ENCODE measurements at regions not wholly inside any gene's neighbourhood (a gene's known extent, or its start where the extent isn't known, plus 50 kb on each side); places are given as distances from the start of the nearest gene placed in this dataset.

DNA sequence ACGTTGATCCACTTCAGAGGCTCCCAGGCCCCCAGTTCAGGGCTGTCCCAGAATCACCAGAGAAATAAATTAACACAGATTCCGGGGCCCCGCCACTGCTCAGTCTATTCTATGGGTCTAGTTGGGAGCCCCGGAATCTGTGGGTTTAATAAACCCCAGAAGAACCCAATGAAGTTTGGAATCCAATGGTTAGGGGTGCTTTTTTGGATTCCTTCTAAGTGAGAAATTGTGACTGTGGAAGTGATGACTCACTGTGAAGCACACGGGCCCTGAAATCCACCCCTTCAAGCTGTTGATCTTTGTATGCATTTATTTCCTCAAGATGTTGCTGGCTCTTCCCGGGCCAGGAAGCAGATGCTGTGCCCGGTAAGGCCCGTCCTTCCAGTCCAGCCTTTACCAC is 57.3 kb upstream of the SLC28A3 start:
- no peak overlapping the region for H3K4me3 ChIP-seq (ENCODE audit: low read depth, low read length, poor library complexity, severe bottlenecking)
- no peaks in the 10 kb centered on the region for H3K36me3 ChIP-seq (ENCODE audit: insufficient read depth, low read length)
- no peaks in the 10 kb centered on the region for H3K27me3 ChIP-seq (ENCODE audit: insufficient read depth, low read length)
- no peak for TF ChIP-seq EZH2 (IDR thresholded peaks at IDR 0.05; ENCODE audit: borderline replicate concordance, low read length)
- TF ChIP-seq, protein P1, sequence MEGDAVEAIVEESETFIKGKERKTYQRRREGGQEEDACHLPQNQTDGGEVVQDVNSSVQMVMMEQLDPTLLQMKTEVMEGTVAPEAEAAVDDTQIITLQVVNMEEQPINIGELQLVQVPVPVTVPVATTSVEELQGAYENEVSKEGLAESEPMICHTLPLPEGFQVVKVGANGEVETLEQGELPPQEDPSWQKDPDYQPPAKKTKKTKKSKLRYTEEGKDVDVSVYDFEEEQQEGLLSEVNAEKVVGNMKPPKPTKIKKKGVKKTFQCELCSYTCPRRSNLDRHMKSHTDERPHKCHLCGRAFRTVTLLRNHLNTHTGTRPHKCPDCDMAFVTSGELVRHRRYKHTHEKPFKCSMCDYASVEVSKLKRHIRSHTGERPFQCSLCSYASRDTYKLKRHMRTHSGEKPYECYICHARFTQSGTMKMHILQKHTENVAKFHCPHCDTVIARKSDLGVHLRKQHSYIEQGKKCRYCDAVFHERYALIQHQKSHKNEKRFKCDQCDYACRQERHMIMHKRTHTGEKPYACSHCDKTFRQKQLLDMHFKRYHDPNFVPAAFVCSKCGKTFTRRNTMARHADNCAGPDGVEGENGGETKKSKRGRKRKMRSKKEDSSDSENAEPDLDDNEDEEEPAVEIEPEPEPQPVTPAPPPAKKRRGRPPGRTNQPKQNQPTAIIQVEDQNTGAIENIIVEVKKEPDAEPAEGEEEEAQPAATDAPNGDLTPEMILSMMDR (IDR thresholded peaks at IDR 0.05; ENCODE audit: low read length) = no peak
- no peaks in the 10 kb centered on the region for H3F3A ChIP-seq (ENCODE audit: insufficient read depth, low read length)
- H3K9me3 ChIP-seq (ENCODE audit: low read length) = no peaks in the 10 kb centered on the region
- no peak overlapping the region for H3K9ac ChIP-seq (ENCODE audit: low read length)
- H4K20me1 ChIP-seq (ENCODE audit: insufficient read depth, low read length) = no peaks in the 10 kb centered on the region
- H2AFZ ChIP-seq (ENCODE audit: low read length) = no peak overlapping the region
- H3K4me2 ChIP-seq (ENCODE audit: low read length) = no peak overlapping the region
- no peaks in the 10 kb centered on the region for H3K79me2 ChIP-seq (ENCODE audit: insufficient read depth, low read length)
- no peaks in the 10 kb centered on the region for H3K4me1 ChIP-seq (ENCODE audit: insufficient read depth, low read length, severe bottlenecking)
- no peak overlapping the region for H3K27ac ChIP-seq (ENCODE audit: low read depth, low read length, poor library complexity, severe bottlenecking)
- no peaks in the 10 kb centered on the region for H3K9me2 ChIP-seq (ENCODE audit: low read depth, low read length)

DNA sequence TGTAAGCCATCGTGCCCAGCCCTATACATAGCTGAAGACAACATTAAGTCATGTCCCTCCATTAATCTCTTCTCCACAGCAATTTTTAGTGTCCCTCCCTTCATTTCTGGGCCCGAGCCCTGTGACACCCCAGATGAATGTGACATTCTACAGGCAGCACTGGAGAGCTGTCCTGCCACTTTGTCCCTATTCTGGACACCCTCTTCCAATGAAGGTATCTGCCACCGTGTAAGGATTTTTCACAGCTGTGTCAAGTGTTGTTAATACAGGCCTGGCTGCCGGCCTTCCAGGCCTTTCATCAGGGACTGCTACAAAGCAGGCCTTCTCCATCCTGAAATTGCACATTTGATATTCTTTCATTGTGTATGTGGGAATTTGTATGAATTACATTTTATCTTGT is 62.0 kb upstream of the SLC28A3 start:
- no peaks in the 10 kb centered on the region for H3K36me3 ChIP-seq (ENCODE audit: insufficient read depth, low read length)

DNA sequence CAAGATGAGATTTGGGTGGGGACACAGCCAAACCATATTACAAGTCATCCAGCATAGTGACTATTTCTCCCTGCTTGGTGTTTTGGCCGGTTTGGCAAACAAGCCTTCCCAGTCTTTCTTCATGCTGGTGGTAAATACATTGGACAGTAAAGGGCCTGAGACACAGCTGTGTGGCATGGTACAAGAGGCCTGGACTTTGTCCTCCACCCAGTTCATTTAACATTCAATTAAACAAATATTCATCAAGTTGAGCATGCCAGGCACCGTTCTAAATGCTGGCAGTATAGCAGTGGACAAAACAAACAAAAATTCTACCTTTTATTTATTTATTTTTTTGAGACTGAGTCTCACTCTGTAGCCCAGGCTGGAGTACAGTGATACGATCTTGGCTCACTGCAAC is 62.7 kb upstream of the SLC28A3 start:
- TF ChIP-seq, protein P1 (IDR thresholded peaks at IDR 0.05; ENCODE audit: low read length) = no peak
- no peak for TF ChIP-seq EZH2 (IDR thresholded peaks at IDR 0.05; ENCODE audit: borderline replicate concordance, low read length)
- Histone ChIP-seq H3K9me2 (ENCODE audit: low read depth, low read length) (no peaks in the 10 kb centered on the region), H3K9ac (ENCODE audit: low read length) (no peak overlapping the region), H3K27ac (ENCODE audit: low read depth, low read length, poor library complexity, severe bottlenecking) (no peak overlapping the region), H3K4me1 (ENCODE audit: insufficient read depth, low read length, severe bottlenecking) (no peaks in the 10 kb centered on the region), H3K79me2 (ENCODE audit: insufficient read depth, low read length) (no peaks in the 10 kb centered on the region), H3K4me3 (ENCODE audit: low read depth, low read length, poor library complexity, severe bottlenecking) (no peak overlapping the region), H3F3A (ENCODE audit: insufficient read depth, low read length) (no peaks in the 10 kb centered on the region), H2AFZ (ENCODE audit: low read length) (no peak overlapping the region), H3K4me2 (ENCODE audit: low read length) (no peak overlapping the region), H3K27me3 (ENCODE audit: insufficient read depth, low read length) (no peaks in the 10 kb centered on the region), H4K20me1 (ENCODE audit: insufficient read depth, low read length) (no peaks in the 10 kb centered on the region), H3K36me3 (ENCODE audit: insufficient read depth, low read length) (no peaks in the 10 kb centered on the region), H3K9me3 (ENCODE audit: low read length) (no peaks in the 10 kb centered on the region)

More for the DNA sequence above, 62.0 kb upstream of the SLC28A3 start:
- H3K27ac ChIP-seq (ENCODE audit: low read depth, low read length, poor library complexity, severe bottlenecking) = no peak overlapping the region
- H3K4me2 ChIP-seq (ENCODE audit: low read length) = no peak overlapping the region
- TF ChIP-seq, protein P1 (IDR thresholded peaks at IDR 0.05; ENCODE audit: low read length) = no peak
- TF ChIP-seq EZH2 (IDR thresholded peaks at IDR 0.05; ENCODE audit: borderline replicate concordance, low read length) = no peak
- no peaks in the 10 kb centered on the region for H3K9me2 ChIP-seq (ENCODE audit: low read depth, low read length)
- no peaks in the 10 kb centered on the region for H3K27me3 ChIP-seq (ENCODE audit: insufficient read depth, low read length)
- H3K79me2 ChIP-seq (ENCODE audit: insufficient read depth, low read length) = no peaks in the 10 kb centered on the region
- no peaks in the 10 kb centered on the region for H4K20me1 ChIP-seq (ENCODE audit: insufficient read depth, low read length)
- H3K9me3 ChIP-seq (ENCODE audit: low read length) = no peaks in the 10 kb centered on the region
- H3F3A ChIP-seq (ENCODE audit: insufficient read depth, low read length) = no peaks in the 10 kb centered on the region
- H3K9ac ChIP-seq (ENCODE audit: low read length) = no peak overlapping the region
- no peak overlapping the region for H2AFZ ChIP-seq (ENCODE audit: low read length)
- no peak overlapping the region for H3K4me3 ChIP-seq (ENCODE audit: low read depth, low read length, poor library complexity, severe bottlenecking)
- no peaks in the 10 kb centered on the region for H3K4me1 ChIP-seq (ENCODE audit: insufficient read depth, low read length, severe bottlenecking)

Measured in OCI-LY1 (cell line).